Suprapubic skin (tissue), 4 donors: ENCODE measurements at regions not wholly inside any gene's neighbourhood (a gene's known extent, or its start where the extent isn't known, plus 50 kb on each side); places are given as distances from the start of the nearest gene placed in this dataset.

Source experiments
- CTCF ChIP-seq, 2 donors: fragments of 200-600 bp in 1 of 2; fragments of 450-650 bp in 1 of 2; sonication (generic) in 1 of 2; IDR thresholded peaks; one replicate each; pipeline ENCODE4 v1.5.1; 2016 to 2019; ENCODE audit warnings: antibody characterized with exemption in 2 of 2, mild to moderate bottlenecking in 1 of 2, moderate library complexity in 1 of 2
- POLR2A ChIP-seq, 2 donors: fragments of 450-650 bp; IDR thresholded peaks; one replicate each; pipeline ENCODE4 v1.6.1; 2017; ENCODE audit warnings: antibody characterized with exemption in 2 of 2, mild to moderate bottlenecking in 2 of 2, moderate library complexity in 2 of 2
- POLR2AphosphoS5 ChIP-seq, 3 donors: sonication (generic); formaldehyde crosslinking; IDR thresholded peaks; one replicate each; pipeline ENCODE4 v1.6.1; 2017; ENCODE audit warnings: antibody characterized with exemption in 3 of 3

- TF ChIP-seq POLR2AphosphoS5 (IDR thresholded peaks at IDR 0.05), result no peak
- TF ChIP-seq CTCF (IDR thresholded peaks at IDR 0.05), result no peak
- TF ChIP-seq POLR2A (IDR thresholded peaks at IDR 0.05), result no peak
Measured at GRCh38 chr14:38777401-38777800, 325.6 kb downstream of the SEC23A start.
